ELF-1 (cell line): ENCODE measurements at regions not wholly inside any gene's neighbourhood (a gene's known extent, or its start where the extent isn't known, plus 50 kb on each side); places are given as distances from the start of the nearest gene placed in this dataset.

Source experiments
- DNase-seq: peaks from one replicate; pipeline ENCODE4 v3.0.0-alpha.2; 2016; ENCODE audit warnings: low read depth, low spot score

DNA sequence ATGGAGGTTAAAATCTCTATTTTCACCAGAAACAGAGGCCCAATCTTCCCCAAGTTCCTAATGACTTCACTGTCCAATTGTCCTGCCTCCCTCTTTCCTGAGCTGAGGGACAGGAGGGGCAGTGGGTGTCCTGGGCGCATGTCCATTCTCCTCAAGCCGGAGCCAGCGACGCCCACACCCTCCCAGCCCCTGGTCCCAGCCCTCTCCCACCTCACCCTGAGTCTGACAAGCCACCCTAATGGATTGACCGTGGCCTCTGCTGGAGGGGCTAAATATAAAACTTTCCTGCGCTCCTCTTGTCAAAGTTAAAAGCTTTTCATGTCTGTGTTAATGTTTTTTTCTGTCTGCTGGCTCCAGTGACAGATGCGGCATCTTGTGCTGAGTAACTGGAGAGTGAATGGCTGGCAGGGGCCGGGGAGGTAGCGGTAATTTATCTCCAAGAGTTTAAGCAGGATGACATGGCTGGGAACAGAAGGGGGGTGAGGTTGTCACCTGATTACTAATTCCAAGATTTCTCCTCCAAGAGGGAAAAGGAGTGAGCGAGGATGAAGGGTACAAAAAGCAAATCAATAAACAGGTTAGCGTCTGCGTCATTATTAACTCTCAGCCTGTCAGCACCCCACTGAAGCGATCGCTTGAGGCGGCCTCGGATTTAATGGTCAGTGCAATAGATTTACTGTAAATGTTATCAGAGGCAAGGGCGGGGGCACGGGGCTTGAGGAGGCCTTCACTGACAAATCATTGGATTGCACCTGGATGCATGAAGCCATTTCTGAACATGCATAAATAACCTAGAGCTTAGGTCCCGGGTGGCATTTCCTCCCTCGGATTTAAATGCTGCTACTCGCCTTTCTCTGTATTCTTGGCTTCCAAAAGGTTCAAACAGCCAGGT is 118.1 kb upstream of the MAFB start:
- DNase-seq = no peak

- DNase-seq = no peak
Measured at GRCh38 chr20:40807821-40808170, 118.8 kb upstream of the MAFB start.

DNA sequence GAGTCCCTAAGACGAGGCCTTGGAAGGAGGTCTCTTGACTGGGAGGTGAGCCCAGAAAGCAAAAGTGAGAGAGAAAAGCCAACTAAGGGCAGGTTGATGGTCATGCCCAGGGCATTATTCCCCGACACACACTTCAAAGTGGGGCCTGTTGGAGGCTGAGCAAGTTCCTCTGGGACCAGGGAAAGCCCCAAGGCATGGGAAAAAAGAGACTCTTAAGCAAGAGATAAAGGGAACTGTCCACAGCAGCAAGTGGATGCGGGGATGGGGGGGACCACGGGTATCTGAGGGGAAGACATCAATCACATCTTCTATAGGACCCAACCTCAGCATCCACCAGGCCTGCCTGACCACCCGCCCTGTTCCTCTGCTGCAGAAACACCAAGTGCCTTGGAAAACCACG is 119.9 kb upstream of the MAFB start:
- peak; percentile 48 for DNase-seq

DNA sequence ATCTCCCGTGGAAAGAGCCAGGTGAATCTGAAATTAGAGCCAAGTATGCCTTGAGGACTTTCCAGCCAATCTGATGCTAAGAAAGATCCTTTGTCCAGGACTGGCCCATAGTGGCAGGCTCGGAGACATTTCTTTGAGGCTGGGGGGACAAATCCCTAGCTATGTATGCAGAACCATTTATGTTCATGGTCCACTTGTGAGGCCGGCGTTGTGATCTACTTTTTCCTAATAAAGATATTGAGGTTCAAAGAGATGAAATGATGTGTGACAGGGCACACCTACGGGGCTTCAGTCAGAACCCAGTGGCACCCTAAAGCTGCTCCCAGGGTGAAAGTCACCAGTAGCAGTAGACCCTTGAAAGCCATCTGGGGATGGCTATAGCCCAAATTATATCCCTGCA is 120.3 kb upstream of the MAFB start:
- DNase-seq = no peak

DNA sequence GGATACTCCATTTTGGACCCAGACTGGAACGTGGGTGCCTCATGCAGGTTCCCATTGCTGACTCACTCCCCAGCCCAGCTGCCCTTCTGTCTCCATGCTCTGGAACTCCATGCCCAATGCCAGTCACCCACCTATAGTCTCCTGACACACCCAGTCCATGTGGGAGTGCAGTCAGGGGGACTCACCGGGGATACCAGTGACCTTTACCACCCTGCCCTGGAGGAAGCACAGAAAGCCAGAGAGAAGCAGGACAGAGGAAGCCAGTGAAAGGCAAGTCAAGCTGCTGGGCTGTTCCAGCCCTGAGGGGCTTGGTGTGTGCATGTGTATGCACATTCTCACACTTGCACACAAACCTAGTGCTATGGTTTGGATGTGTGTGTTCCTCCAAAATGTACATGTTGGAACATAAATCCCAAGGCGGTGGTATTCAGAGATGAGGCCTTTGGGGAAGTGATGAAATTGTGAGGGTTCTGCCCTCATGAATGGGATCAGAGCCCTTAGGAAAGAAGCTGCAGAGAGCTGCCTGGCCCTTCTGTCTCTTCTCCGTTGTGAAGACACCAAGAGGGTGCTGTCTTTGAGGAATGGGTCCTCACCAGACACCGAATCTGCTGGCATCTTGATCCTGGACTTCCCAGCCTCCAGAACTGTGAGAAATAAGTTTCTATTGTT is 121.4 kb upstream of the MAFB start:
- DNase-seq = no peak

DNA sequence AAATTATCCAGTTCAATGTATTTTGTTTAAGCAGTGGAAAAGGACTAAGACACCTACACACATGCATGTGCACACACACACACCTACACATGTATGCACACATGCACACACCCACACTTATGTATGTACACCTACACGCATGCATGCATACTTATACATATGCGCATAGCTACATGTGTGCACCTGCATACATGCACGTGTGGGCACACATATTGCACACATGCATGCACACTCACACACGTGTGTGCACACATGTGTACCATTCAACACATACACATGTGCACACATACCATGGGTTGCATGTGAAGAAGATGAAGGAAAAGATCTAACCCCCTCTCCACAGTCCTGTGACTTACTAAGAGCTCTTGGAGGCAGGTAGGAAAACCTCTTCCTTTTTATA is 122.0 kb upstream of the MAFB start:
- DNase-seq = no peak

DNA sequence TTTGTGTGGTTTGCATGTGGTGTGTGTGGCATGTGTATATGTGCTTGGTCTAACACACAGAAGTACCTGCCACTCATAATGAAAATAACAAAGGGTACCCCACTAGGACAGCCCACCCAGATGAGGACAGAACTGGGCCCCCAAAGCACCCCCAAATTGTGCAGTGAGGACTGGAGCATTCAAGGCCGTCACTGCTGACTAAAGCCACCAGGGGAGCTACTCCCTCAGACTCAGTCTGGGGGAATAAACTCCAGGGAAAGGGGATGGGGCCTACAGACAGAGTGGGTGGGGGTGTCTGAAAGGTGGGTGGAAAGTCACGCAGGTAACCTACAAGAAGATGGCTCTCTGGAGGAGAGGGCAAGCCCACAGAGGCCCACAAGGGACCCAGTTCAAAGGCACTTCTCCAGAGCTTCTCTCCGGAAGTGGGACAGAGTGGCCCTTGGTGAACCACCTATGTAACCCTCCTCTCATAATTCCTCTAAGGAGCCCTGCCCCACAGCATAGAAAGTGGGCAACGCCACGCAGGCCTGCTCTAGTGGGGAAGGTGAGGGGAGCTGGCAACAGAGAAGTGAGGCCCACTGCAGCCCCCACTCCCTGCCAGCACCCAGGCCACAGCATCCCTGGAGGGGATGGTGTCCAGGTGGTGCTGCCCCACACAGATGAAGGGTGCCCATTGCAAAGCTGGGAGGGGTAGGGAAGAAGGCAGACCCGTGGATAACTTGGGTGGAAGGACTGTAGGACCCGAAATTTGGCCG is 122.8 kb upstream of the MAFB start:
- no peak for DNase-seq

DNA sequence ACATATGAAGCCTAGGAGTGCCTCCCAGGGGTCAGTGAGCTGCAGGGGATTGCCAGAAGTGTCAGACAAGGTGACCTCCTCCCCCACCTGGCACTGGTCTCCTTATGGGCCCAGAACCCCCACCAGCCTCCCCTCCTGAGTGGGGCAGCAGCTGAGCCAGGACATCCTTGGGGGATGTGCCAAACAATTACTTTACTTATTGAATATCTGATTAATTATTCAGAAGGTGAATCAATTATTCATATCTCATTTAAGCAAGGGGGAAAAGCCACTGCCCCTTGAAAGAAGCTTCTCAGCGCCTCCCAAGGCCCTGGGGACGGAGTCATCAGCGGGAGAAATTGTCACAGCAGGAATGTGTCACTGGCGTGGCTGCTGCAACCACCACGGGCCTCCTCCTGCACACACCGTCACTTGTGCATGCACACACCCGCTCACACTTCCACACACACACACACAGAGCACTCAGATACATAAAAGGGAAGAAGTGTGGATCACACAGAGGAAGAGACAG is 123.4 kb upstream of the MAFB start:
- no peak for DNase-seq

DNA sequence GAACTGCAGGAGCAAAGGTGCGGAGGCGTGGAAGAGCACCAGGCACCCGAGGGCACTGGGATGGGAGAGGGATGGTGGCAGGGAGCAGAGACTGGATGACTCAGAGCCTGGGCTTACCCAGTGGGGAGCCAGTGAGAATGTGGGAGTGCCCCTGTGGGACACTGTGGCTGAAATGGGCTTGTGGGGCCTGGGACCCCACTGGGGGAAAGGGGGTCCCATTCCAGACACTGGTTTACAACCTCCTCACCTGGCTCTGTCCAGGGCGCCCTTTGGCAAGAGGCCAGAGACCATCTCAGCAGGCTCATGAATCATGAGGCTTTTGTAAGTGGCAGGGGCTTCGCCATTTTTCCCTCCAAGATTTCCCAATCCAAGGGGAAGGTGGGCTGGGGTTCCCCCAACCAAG is 124.0 kb upstream of the MAFB start:
- DNase-seq = no peak

- DNase-seq = no peak
Measured at GRCh38 chr20:40813708-40814630, 124.9 kb upstream of the MAFB start.

- DNase-seq = no peak
Measured at GRCh38 chr20:40814631-40814960, 125.6 kb upstream of the MAFB start.

DNA sequence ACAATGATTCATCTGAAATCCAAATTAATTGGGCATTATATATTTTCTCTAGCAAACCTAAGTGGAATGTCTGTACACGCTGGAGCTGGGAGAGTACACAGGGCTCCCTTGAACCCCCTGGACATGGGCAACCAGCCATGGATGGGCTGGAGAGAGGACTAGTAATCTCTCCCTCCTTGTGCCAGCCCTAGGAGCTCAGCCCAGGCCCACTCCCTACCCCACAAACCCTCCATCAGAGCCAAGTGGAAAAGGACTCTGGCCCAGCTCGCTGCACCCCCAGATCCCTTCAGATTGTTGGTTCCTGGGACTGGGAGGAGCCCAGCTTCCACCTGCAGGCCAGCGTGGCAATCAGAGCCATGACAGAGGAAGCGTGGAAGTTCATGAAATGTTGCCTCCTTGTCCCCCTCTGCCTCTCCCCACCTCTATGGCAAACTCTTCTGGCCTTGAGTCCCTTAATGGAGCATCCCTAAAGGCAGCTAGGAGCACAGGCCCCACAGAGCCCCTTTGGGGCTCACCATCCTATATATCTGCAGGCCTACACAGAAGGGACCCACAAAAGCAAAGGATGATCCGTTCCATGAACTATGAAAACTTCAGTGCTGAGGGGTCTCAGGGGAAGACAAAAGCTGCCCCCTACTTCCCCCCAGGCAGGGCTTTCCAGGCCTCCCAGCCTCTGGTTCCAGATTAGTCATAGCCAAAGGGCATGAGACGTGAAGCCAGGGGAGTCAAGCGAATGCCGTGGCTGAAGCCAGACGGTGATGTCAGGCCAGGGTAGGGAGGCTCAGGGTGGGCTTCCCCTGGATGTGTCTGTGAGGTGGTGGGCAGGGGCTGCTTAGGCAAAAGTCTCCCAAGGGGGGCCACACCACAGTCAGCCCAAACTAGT is 126.4 kb upstream of the MAFB start:
- DNase-seq = no peak

- DNase-seq = no peak
Measured at GRCh38 chr20:40816039-40816352, 127.0 kb upstream of the MAFB start.

DNA sequence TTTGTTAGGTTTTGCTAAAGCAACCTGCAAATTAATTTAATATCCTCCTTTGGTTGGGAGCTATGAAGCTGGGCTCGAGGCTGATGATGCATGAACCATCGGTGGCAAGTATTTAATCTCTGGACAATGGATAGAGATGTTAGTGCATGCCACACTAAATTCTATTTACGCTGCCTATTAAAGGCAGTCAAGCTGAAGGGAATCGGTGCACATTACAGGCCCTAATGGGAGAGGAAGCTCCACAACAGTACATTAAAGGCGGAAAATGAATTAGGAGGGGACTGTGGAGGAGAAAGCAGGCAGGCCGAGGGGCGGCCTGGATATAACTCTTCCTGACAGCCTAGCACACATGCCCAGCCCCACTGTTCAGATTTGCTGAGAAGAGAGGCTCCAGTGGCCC is 132.4 kb upstream of the MAFB start:
- DNase-seq = no peak

DNA sequence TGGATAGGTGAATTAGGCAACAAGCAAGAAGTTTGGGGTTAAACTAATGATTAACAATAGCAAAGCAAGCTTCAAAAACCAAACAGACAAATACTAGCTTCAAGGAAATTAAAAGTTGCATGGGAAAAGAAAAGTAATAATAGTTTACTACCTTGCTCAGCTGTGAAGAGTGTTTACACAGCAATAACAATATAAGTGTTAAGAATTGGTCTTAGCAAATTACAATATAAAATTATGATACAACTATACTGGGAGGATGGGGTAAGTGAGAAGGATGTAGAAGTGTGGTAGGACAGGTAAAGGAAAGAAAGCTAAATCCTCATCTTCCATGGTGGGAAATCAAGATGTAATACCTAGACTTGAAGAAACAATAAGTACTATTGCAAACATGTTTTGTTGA is 137.7 kb upstream of the MAFB start:
- DNase-seq = no peak

DNA sequence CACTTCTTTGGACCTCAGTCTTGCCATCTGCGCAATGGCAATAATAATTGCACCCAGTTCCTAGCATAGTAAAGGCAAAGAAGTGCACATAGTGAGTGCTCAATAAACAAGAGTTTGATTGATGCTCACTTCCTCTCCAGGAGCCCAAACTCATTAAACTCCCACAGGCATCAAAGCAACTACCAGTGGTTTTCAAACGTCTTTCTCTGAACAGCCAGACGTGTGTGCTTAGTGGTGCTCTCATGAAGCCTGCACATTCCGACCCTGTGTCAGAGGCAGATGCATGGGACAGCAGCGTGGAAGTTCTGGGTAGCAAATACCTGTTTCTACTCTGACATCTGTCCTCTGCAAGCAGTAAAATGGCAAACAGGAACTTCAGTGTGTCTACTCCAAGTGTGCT is 146.3 kb upstream of the MAFB start:
- no peak for DNase-seq

DNA sequence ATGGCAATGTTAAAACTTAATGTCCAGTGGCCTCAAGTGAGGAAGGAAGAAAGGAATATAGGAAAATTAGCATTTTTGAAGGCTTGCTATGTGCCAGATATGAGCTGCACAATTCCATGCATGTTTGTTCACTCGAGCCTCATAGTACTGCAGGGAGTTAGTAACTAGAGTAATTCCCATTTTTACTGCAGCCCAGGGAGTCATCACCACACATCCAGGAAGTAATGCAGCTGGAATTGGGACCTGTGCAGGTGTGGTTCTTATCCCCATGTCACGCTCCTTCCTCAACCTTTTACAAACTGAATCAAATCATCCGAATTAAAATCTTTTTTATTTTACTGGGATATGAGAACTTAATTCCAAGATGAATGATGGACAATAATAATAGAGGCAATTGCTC is 149.5 kb upstream of the MAFB start:
- DNase-seq = no peak

DNA sequence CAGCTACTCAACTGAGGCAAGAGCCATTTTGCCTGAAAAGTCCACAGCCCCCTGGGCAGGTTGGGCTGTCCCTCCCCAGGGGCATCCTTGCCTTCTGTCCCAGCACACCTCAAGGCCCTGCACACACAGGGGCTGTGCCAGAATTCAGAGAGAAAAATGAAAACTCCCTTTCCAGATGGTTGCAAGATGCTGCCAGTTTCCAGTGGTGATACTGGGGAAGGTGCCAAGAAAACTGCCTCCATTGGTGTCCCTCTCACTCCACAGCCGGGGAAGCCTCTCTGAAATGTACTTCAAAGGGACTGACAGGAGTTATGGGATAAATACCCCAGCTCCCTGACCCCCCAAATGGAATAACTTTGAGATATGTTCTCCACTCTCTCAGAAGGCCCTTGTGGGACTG is 154.2 kb upstream of the MAFB start:
- DNase-seq = no peak

DNA sequence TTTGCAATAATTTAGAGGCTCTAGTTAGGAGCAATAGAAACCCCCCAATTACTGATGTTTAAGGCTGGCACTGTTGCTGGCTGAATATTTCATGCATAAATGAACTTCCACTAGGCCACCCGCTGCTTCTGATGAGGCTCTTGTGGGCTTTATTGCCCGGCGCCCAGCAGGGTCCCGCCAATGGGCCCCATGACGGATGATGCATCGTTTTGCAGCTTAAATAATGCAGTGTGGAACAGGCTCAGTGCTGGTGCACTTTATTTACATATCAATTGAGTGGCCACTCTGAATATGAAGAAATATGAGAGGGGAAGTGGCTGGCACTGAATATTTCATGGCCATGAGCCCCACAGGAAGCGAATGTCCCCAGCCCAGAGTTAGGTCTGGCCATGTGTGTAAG is 155.3 kb upstream of the MAFB start:
- DNase-seq = peak; percentile 23

- DNase-seq = no peak
Measured at GRCh38 chr20:40848096-40848495, 159.1 kb upstream of the MAFB start.

GRCh38 chr20:40848526-40848925 is 159.5 kb upstream of the MAFB start:
- no peak for DNase-seq
